IMR-90 (cell line): ENCODE measurements at regions not wholly inside any gene's neighbourhood (a gene's known extent, or its start where the extent isn't known, plus 50 kb on each side); places are given as distances from the start of the nearest gene placed in this dataset.

Experiments used
- ATAC-seq: fragments of 200-7000 bp; cut with Tn5 transposase; 2 replicates; pipeline ENCODE4 v1.9.1; 2020; ENCODE audit warnings: low read depth, mild to moderate bottlenecking, moderate library complexity
- BruUV-seq: library from RNA; stranded (reverse); fragments of 400-500 nt; replicated peaks from 2 replicates; lab custom pipeline; 2021; lab: Mats Ljungman, UMichigan
- CTCF ChIA-PET: fragments of 300-600 bp; formaldehyde crosslinking; extraction: SDS; loops from one replicate; lab custom pipeline; 2021; ENCODE audit warnings: antibody characterized with exemption; lab: Yijun Ruan, JAX
- POLR2A ChIA-PET: fragments of 300-600 bp; sonication (Branson Sonifier 250); formaldehyde crosslinking; loops from one replicate; lab custom pipeline; 2022; ENCODE audit warnings: antibody characterized with exemption; ENCODE audit not compliant: unreplicated experiment; lab: Charles Lee
- DNase-seq: peaks from one replicate; pipeline ENCODE4 v3.0.0; 2013
- H2AFZ ChIP-seq: replicated peaks from 2 replicates; pipeline ENCODE3; 2013; ENCODE audit warnings: low read length, mild to moderate bottlenecking; ENCODE audit not compliant: poor library complexity
- H2AK5ac ChIP-seq: 2 replicates; pipeline ENCODE4 v1.6.1; 2013; ENCODE audit warnings: low read depth, low read length, inconsistent platforms
- H2AK9ac ChIP-seq: replicated peaks from 2 replicates; pipeline ENCODE3; 2013; ENCODE audit warnings: mild to moderate bottlenecking, low read depth, low read length, moderate library complexity; ENCODE audit not compliant: poor library complexity
- H2BK120ac ChIP-seq: 2 replicates; pipeline ENCODE4 v1.6.1; 2013; ENCODE audit warnings: low read depth, low read length, inconsistent platforms
- H2BK15ac ChIP-seq: 3 replicates; pipeline ENCODE4 v1.6.1; 2013; ENCODE audit warnings: low read depth, low read length, inconsistent platforms
- H2BK20ac ChIP-seq: 2 replicates; pipeline ENCODE4 v1.6.1; 2013; ENCODE audit warnings: low read depth, mild to moderate bottlenecking, inconsistent platforms, low read length, moderate library complexity
- H2BK5ac ChIP-seq: 2 replicates; pipeline ENCODE4 v1.6.1; 2013; ENCODE audit warnings: mild to moderate bottlenecking, low read depth, low read length, inconsistent platforms; ENCODE audit not compliant: poor library complexity, severe bottlenecking
- H3K14ac ChIP-seq: replicated peaks from 2 replicates; pipeline ENCODE4 v1.6.1; 2013; ENCODE audit warnings: low read depth, low read length, inconsistent platforms
- H3K18ac ChIP-seq: 2 replicates; pipeline ENCODE4 v1.6.1; 2013; ENCODE audit warnings: low read depth, low read length, control low read depth
- H3K23ac ChIP-seq: 2 replicates; pipeline ENCODE4 v1.6.1; 2013; ENCODE audit warnings: low read depth, low read length, inconsistent platforms
- H3K27ac ChIP-seq: 2 replicates; pipeline ENCODE4 v1.5.1; 2013; ENCODE audit warnings: mild to moderate bottlenecking, control low read depth, low read length; ENCODE audit not compliant: insufficient read depth
- H3K27me3 ChIP-seq: 2 replicates; pipeline ENCODE4 v1.6.1; 2013; ENCODE audit warnings: low read length; ENCODE audit not compliant: control insufficient read depth, insufficient read depth
- H3K36me3 ChIP-seq: 2 replicates; pipeline ENCODE4 v1.6.1; 2013; ENCODE audit warnings: low read length, mixed read lengths; ENCODE audit not compliant: control insufficient read depth, insufficient read depth
- H3K4ac ChIP-seq: 2 replicates; pipeline ENCODE4 v1.6.1; 2013; ENCODE audit warnings: low read depth, low read length, inconsistent platforms
- H3K4me1 ChIP-seq: 2 replicates; pipeline ENCODE4 v1.6.1; 2013; ENCODE audit warnings: low read length, mixed read lengths; ENCODE audit not compliant: control insufficient read depth, insufficient read depth
- H3K4me2 ChIP-seq: 2 replicates; pipeline ENCODE4 v1.6.1; 2013; ENCODE audit warnings: low read depth, mild to moderate bottlenecking, control low read depth, low read length, moderate library complexity
- H3K4me3 ChIP-seq: 2 replicates; pipeline ENCODE4 v1.5.1; 2013; ENCODE audit warnings: low read depth, mild to moderate bottlenecking, control low read depth, low read length, moderate library complexity; ENCODE audit not compliant: insufficient read depth
- H3K56ac ChIP-seq: 2 replicates; pipeline ENCODE4 v1.6.1; 2013; ENCODE audit warnings: low read length, inconsistent platforms; ENCODE audit not compliant: insufficient read depth; ENCODE audit errors: extremely low read depth
- H3K79me1 ChIP-seq, 2 experiments: 2 replicates each; pipeline ENCODE4 v1.6.1; 2013; ENCODE audit warnings: low read length in 2 of 2, inconsistent platforms in 1 of 2, low read depth in 1 of 2
- H3K9ac ChIP-seq: 2 replicates; pipeline ENCODE4 v1.6.1; 2013; ENCODE audit warnings: low read depth, low read length, control low read depth
- H3K9me1 ChIP-seq: 2 replicates; pipeline ENCODE4 v1.6.1; 2013; ENCODE audit warnings: low read length, inconsistent platforms; ENCODE audit not compliant: insufficient read depth
- H3K9me3 ChIP-seq: 2 replicates; pipeline ENCODE4 v1.6.1; 2013; ENCODE audit warnings: low read length; ENCODE audit not compliant: control insufficient read depth, insufficient read depth
- H4K20me1 ChIP-seq: 2 replicates; pipeline ENCODE4 v1.6.1; 2013; ENCODE audit warnings: low read length, inconsistent platforms; ENCODE audit not compliant: insufficient read depth
- H4K5ac ChIP-seq: 2 replicates; pipeline ENCODE4 v1.6.1; 2013; ENCODE audit warnings: mild to moderate bottlenecking, low read depth, low read length, control low read depth
- H4K8ac ChIP-seq, 2 experiments: 2 replicates each; pipeline ENCODE4 v1.6.1; 2013; ENCODE audit warnings: low read depth in 2 of 2, low read length in 2 of 2, control low read depth in 1 of 2, inconsistent platforms in 1 of 2
- H4K91ac ChIP-seq: 2 replicates; pipeline ENCODE4 v1.6.1; 2013; ENCODE audit warnings: low read depth, low read length, inconsistent platforms; ENCODE audit not compliant: insufficient read depth
- BHLHE40 ChIP-seq: fragments of 150-350 bp; IDR thresholded peaks from 2 replicates; pipeline ENCODE4 v1.6.1; 2016; ENCODE audit warnings: mild to moderate bottlenecking, low read depth, low read length
- CEBPB ChIP-seq: IDR thresholded peaks from 2 replicates; pipeline ENCODE4 v1.6.1; 2012; ENCODE audit warnings: low read depth, low read length, improper control_type of control experiment
- CHD1 ChIP-seq: IDR thresholded peaks from 2 replicates; pipeline ENCODE4 v1.6.1; 2012; ENCODE audit warnings: low read depth, low read length, improper control_type of control experiment
- CTCF ChIP-seq: conservative IDR thresholded peaks from 2 replicates; pipeline ENCODE4 v1.5.1; 2012; ENCODE audit warnings: mild to moderate bottlenecking, low read depth, low read length, improper control_type of control experiment
- ELK1 ChIP-seq: fragments of 150-350 bp; IDR thresholded peaks from 2 replicates; pipeline ENCODE4 v1.6.1; 2016; ENCODE audit warnings: low read depth, mild to moderate bottlenecking, low read length, moderate library complexity, borderline replicate concordance
- FOS ChIP-seq: fragments of 150-350 bp; IDR thresholded peaks from 2 replicates; pipeline ENCODE4 v1.6.1; 2016; ENCODE audit warnings: low read depth, low read length
- MAFK ChIP-seq: IDR thresholded peaks from 2 replicates; pipeline ENCODE4 v1.6.1; 2012; ENCODE audit warnings: low read depth, low read length, improper control_type of control experiment
- MAZ ChIP-seq: IDR thresholded peaks from 2 replicates; pipeline ENCODE4 v1.6.1; 2012; ENCODE audit warnings: low read depth, mild to moderate bottlenecking, low read length, improper control_type of control experiment, moderate library complexity, borderline replicate concordance
- MXI1 ChIP-seq: IDR thresholded peaks from 2 replicates; pipeline ENCODE4 v1.6.1; 2012; ENCODE audit warnings: low read depth, mild to moderate bottlenecking, low read length, moderate library complexity, borderline replicate concordance
- NFE2L2 ChIP-seq: fragments of 150-350 bp; IDR thresholded peaks from 2 replicates; pipeline ENCODE4 v1.6.1; 2016; ENCODE audit warnings: low read depth, mild to moderate bottlenecking, low read length
- POLR2A ChIP-seq: IDR thresholded peaks from 2 replicates; pipeline ENCODE4 v1.6.1; 2012; ENCODE audit warnings: mild to moderate bottlenecking, low read depth, low read length
- RAD21 ChIP-seq: IDR thresholded peaks from 2 replicates; pipeline ENCODE4 v1.6.1; 2012; ENCODE audit warnings: low read length, improper control_type of control experiment
- RCOR1 ChIP-seq: IDR thresholded peaks from 2 replicates; pipeline ENCODE4 v1.6.1; 2012; ENCODE audit warnings: mild to moderate bottlenecking, low read length, improper control_type of control experiment; ENCODE audit not compliant: insufficient replicate concordance
- RFX5 ChIP-seq: IDR thresholded peaks from 2 replicates; pipeline ENCODE4 v1.8.0; 2012; ENCODE audit warnings: low read depth, mild to moderate bottlenecking, low read length, moderate library complexity
- SMC3 ChIP-seq: fragments of 150-350 bp; IDR thresholded peaks from 2 replicates; pipeline ENCODE4 v1.6.1; 2016; ENCODE audit warnings: low read depth, mild to moderate bottlenecking, antibody characterized with exemption, low read length, moderate library complexity
- USF2 ChIP-seq: fragments of 150-350 bp; IDR thresholded peaks from 2 replicates; pipeline ENCODE4 v1.6.1; 2017; ENCODE audit warnings: mild to moderate bottlenecking, antibody characterized with exemption, low read length, low read depth
- WGBS, 2 experiments: methylation state at CpG; one replicate each; pipeline versions ENCODE4 v1.1.5 to v1.1.7; 2013; ENCODE audit warnings: missing lambda C conversion rate in 2 of 2; ENCODE audit not compliant: insufficient read length in 1 of 2; ENCODE audit errors: extremely low coverage in 2 of 2; 5-methylcytosine and 5-hydroxymethylcytosine counted together
- dilution Hi-C: fragments of 300-500 bp; cut with HindIII; formaldehyde crosslinking; loops from one replicate; pipeline ENCODE4 v1.14.3; 2018; ENCODE audit warnings: low sequenced_read_pairs; ENCODE audit not compliant: unreplicated experiment
- in situ Hi-C: fragments of 300-500 bp; cut with MboI; formaldehyde crosslinking; loops from 3 replicates; pipeline ENCODE4 v1.14.3; 2019; ENCODE audit warnings: low sequenced_read_pairs, inconsistent platforms, mixed read lengths
- intact Hi-C: fragments of 100-400 bp; cut with micrococcal nuclease; formaldehyde crosslinking; loops from 2 replicates; pipeline ENCODE4 v1.10.0; 2022

GRCh38 chr2:106972782-106973181, 86.8 kb upstream of the ST6GAL2 start:
- no peak overlapping the region for H3K4me2 ChIP-seq
- H3K18ac ChIP-seq, result no peak overlapping the region
- H2BK5ac ChIP-seq, result no peak overlapping the region
- H3K4me3 ChIP-seq, result no peak overlapping the region
- CTCF ChIA-PET, result no interaction called here
- no peak overlapping the region for H2BK20ac ChIP-seq
- no TSS peak for BruUV-seq
- no peaks in the 10 kb centered on the region for H3K4me1 ChIP-seq
- ATAC-seq (no peak), DNase-seq (no peak)
- H4K5ac ChIP-seq, result no peak overlapping the region
- H4K8ac ChIP-seq, result no peak overlapping the region
- H3K23ac ChIP-seq, result no peak overlapping the region
- H3K27ac ChIP-seq, result no peak overlapping the region
- no peak overlapping the region for H2AFZ ChIP-seq
- no peak overlapping the region for H2AK9ac ChIP-seq
- H4K20me1 ChIP-seq, result no peaks in the 10 kb centered on the region
- no peak overlapping the region for H4K91ac ChIP-seq
- H3K79me1 ChIP-seq, result no peaks in the 10 kb centered on the region
- H3K9ac ChIP-seq, result no peak overlapping the region
- in situ Hi-C loops, result no loop called here
- no peak overlapping the region for H3K4ac ChIP-seq
- intact Hi-C loops, result no loop called here
- H3K27me3 ChIP-seq, result no peaks in the 10 kb centered on the region
- no peaks in the 10 kb centered on the region for H3K9me1 ChIP-seq
- H2BK15ac ChIP-seq, result no peak overlapping the region
- H3K14ac ChIP-seq, result no peak overlapping the region
- POLR2A ChIA-PET, result no interaction called here
- no peak overlapping the region for H2AK5ac ChIP-seq
- no peak overlapping the region for H3K56ac ChIP-seq
- TF ChIP-seq CHD1 (no peak), NFE2L2 (no peak), MAFK (no peak), CTCF (no peak), RFX5 (no peak), BHLHE40 (no peak), MAZ (no peak), USF2 (no peak), ELK1 (no peak), CEBPB (no peak), RAD21 (no peak), POLR2A (no peak), MXI1 (no peak), SMC3 (no peak), RCOR1 (no peak), FOS (no peak)
- dilution Hi-C loops, result no loop called here
- WGBS, 2 experiments, result 50% methylated on average over 2 of the region's 2 CpGs; no CpG with 5 or more reads in 1 of the 2 experiments
- no peaks in the 10 kb centered on the region for H3K36me3 ChIP-seq
- H3K9me3 ChIP-seq, result peaks cover 5% of the 10 kb centered on the region; the same call in 1 of the 2 replicates
- H2BK120ac ChIP-seq, result no peak overlapping the region
